HG03103 (cell line): ENCODE measurements at regions not wholly inside any gene's neighbourhood (a gene's known extent, or its start where the extent isn't known, plus 50 kb on each side); places are given as distances from the start of the nearest gene placed in this dataset.
"Not testable (repeated sequence)": the region's sequence is repeated elsewhere in the genome, so short reads cannot be mapped to it uniquely, and the experiment has no call there.

Experiments
- ATAC-seq: cut with Tn5 transposase; IDR thresholded peaks from one replicate; pipeline ENCODE4 v1.9.1; 2021; ENCODE audit warnings: low read depth; ENCODE audit not compliant: unreplicated experiment

DNA sequence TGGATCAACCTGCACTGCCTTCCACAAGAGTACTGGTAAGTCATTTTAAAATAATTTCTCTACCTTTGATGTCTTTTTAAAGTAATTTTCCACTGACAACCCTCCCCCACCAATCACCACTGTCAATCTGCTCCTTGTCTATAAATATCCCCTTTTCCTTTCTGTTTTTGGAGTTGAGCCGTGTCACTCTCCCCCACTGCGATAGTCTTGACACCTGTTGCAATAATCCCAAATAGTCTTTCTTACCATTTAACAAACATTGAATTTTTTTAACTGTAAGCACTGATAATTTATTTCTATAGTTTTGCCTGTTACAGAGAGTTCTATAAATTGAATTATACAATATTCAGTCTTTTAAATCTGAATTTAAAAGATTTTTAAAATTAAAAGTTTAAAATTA is 420.9 kb downstream of the COL11A1 start:
- ATAC-seq = no peak

DNA sequence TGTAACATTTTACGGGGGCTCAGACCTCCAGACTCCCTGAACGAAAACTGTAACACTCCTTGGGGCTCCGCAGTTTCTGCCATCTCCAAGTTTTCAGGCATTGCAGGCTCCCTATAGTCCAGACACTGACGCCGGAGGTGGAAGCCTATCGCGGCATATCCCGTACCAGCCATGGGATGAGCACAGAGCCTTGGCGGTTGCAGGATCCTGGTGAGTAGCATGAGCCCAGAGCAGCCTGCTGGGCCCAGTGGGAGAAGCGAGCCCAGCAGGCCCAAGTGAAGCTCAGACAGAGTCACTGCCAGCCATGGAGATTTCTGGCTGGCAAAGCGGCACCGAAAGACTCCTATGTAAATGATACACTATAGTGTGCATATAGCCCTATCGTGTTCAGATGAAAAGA is 446.8 kb downstream of the COL11A1 start:
- ATAC-seq = no peak

DNA sequence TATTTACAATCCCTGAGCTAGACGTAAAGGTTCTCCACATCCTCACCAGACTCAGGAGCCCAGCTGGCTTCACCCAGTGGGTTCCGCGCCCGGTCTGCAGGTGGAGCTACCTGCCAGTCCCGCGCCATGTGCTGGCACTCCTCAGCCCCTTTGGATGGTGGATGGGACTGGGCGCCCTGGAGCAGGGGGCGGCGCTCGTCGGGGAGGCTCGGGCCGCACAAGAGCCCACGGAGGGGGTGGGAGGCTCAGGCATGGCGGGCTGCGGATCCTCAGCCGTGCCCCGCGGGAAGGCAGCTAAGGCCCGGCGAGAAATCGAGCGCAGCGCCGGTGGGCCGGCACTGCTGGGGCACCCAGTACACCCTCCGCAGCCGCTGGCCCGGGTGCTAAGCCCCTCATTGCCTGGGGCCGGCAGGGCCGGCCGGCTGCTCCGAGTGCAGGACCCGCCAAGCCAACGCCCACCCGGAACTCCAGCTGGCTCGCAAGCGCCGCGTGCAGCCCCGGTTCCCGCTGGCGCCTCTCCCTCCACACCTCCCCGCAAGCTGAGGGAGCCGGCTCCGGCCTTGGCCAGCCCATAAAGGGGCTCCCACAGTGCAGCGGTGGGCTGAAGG is 448.3 kb downstream of the COL11A1 start:
- not testable (repeated sequence) for ATAC-seq

DNA sequence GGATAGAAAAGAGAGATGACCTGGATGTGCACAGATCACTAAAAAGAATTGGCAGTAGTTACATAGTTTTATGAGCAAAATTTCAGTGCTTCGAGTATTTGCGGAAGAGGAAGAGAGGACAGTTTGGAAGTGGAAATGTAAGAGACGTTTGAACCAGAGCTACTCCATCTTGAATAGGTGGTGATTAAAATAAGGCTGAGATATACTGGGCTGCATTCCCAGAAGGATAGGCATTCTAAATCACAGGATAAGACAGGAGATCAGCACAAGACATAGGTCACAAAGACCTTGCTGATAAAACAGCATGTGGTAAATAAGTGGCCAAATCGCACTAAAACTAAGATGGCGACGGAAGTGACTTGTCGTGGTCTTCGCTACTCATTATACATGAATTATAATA is 453.3 kb downstream of the COL11A1 start:
- no peak for ATAC-seq

DNA sequence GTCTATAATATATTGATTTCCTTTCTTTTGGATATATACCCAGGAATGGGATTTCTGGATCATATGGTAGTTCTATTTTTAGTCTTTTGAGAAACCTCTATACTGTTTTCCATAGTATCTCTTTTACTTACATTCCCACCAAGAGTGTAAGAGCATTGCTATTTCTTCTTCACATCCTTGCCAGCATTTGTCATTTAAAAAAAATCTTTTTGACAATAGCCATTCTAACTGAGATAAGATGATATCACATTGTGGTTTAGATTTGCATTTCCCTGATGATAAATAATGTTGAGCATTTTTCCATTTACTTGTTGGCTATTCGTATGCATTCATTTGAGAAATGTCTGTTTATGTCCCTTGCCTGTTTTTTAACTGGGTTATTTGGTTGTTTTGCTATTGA is 467.4 kb downstream of the COL11A1 start:
- no peak for ATAC-seq

DNA sequence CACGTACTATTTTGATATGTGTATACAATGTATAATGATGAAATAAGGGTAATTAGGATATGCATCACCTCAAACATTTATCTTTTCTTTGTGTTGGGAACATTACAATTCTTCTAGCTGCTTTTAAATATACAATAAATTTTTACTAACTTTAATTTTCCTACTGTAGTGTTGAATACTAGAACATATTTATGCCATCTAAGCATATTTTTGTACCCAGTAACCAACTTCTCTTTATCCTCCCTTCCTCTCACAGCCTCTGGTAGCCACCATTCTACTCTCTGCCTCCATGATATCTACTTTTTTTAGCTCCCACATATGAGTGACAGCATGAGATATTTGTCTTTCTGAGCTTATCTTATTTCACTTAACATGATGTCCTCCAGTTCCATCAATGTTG is 468.0 kb downstream of the COL11A1 start:
- ATAC-seq = no peak

DNA sequence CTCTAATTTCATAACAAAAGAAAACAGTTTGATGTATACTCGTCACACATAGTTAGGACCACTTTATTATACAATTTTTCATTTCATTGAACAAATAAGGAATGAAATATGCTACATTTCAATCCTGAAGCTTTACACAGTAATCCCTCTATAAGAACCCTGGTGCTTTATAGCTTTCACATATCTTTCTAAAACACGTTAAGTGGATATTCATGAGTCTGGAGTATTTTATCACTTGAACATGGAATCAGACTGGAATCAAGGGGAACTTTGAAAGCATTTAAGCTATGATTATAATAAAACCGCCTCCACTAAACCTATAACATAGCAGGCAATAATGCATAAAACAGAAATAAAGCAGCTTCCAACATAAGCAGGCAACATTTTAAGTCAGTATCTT is 476.6 kb downstream of the COL11A1 start:
- no peak for ATAC-seq

DNA sequence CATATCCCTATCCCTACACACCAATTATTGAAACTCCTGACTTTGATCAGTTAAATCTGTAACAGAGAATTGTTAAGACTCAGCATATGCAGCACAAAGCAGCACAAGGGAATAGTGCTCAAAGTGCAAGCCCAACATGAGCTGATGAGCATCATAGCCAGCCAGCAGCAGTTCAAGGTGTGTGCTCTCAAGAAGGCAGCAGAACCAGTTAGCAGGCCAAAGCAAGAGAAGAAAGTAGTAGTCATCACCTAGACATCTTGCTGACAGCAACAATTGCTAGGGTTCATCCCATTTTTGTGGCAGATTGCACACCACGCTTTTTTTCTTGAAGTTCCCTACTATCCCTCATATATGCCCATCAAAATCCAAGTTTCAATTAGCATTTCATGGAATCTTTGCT is 478.3 kb downstream of the COL11A1 start:
- ATAC-seq = no peak

DNA sequence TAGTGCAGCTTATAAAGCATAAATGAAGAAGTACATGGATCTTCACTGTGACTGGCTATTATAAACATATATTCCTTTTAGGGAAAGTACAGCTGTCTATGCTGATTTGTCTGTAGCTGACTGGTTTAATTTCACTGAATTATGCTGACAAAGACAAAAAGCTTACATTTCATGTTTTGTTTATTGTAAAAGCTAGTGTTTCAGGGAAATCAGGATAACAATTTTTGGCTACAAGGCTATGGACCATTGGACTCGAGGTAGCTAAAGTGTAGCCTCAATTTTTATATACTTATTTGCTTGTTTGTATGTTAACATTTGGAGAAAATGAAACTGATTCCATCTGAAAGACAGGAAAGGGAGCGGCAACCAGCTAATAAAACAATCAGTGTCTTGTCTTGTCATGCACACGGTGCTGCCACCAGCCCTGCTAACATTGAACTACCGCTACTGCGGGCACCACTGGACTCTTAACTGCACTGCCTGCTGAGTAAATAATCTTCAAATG is 480.2 kb downstream of the COL11A1 start:
- no peak for ATAC-seq

DNA sequence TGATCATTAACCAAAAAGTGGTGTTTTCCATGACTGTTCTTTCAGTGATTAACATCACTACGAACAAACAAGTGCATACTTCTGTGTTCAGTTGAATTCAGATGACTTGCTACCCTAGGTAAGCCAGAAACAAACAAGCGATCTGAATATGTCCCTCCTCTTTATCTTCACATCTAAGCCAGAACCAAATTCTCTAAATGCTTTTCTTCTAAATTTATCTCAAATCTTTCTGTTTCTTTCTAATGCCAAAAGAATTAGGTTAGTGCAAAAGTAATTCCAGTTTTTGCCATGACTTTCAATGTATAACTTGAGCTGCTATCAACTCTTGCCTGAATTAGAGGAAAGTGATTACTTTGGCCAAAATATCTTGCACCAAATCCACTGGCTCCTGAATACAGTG is 481.2 kb downstream of the COL11A1 start:
- ATAC-seq = no peak

DNA sequence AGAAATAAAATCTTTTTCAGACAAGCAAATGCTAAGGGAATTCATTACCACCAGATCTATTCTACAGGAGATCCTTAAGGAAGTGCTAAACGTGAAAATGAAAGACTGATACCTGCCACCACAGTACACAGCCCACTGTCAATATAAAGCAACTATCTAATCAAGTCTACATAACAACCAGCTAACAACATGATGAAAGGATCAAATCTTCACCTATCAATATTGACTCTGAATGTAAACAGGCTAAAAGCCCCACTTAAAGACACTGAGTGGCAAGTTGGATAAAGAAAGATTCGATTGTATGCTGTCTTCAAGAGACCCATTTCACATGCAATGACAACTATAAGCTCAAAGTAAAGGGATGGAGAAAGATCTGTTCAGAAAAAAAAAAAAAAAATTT is 492.4 kb downstream of the COL11A1 start:
- no peak for ATAC-seq

DNA sequence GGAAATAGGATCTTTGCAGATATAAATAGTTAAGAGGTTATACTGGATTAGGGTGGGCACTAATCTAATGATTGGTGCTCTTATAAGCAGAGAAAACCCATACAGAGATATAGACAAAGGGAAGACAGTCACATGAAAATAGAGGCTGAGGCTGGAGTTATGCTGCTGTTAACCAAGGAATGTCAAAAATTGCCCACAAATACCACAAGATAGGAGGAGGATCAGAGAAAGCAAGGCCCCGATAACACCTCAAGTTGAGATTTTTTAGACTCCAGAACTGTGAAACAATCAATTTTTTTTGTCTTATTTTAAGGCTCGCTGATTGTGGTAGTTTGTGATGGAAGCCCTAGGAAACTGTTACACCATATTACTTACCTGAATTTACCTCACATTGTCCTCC is 513.2 kb downstream of the COL11A1 start:
- ATAC-seq = no peak

DNA sequence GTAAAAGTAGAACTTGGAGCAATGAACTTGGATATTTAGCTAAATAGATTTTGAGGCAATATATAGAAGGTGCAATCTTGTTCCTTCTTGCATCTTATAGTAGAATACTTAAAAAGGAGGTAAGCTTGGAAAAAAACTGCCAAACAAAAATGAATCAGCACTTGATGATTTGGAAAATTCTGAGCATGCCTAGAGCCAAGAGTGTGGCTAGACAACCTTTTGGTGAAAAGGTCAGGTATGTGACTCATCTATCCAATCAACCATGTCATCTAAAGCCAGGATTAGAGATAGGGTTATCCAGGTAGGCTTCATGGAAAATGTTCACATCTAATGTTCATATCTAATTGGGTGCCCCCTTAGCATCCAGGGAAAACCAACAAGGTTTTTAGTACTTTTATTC is 515.0 kb downstream of the COL11A1 start:
- ATAC-seq = no peak

DNA sequence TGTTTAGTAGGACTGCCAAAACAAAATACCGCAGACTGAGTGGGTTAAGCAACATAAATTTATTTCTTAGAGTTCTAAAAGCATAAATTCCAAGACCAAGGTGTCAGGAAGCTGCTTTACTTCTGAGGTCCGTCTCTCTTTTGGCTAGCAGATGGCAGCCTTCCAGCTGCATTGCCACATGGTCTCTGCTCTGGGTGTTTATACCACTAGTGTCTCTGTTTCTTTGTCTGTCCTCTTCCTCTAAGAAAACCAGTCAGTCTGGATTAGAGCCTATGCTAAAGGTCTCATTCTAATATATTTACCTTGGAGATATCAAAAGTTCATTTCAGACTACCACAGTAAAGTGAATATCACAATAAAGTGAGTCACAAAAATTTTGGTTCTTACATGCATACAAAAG is 519.8 kb downstream of the COL11A1 start:
- no peak for ATAC-seq

DNA sequence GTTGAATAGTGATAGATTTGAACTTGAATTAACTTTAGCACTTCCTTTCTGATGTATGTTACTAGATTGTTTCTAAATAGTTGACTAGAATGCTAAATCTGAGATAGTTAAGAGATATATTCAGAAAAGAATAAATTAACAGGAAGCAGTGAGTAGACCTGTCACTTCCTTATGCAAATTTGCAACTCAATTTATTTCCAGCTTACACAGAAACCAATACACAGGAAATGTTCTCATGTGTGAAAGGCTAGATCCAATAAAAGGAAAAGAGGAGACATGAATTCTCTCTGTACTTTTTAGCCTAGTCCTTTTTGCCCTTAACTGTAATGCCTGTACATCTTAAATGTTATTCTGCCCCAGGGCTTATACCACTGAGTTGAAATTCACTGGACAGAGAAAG is 522.3 kb downstream of the COL11A1 start:
- ATAC-seq = no peak

DNA sequence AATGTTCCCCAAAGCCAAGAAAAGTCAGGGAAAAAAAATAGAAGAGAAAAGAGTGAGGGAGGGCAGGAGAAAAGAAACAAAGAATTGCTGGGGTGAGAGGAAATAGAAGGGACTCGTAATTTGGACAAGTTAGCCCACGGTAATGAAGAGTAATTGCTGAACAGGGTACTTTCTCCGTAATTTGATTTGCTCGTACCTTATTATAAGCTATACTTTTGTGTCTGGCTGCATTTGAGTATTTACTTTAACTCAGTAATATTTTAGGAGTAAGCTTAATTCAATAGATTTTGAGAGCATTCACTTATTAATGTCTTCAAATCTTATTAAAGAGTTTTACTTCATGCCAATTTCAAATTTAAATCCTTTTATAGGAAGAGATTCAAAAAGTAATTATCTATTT is 527.5 kb downstream of the COL11A1 start:
- ATAC-seq = no peak

DNA sequence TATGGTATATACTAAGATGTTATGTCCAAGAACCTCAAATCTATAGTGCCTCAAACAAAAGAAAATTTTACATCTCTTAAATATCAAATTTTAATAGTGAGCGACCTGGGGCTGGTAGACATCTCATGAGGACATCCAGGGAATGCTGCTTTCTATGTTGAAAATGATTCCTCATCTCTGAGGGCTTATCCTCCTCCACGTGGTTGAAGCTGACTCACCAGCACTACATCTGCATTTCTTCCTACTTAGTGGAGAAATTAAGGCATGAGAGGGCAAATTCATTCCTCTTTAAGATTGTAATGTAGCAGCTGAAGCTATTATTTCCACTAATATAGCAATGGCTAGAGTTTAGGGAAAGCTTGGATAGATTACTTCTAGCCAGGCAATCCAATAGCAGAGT is 529.5 kb downstream of the COL11A1 start:
- ATAC-seq = no peak

DNA sequence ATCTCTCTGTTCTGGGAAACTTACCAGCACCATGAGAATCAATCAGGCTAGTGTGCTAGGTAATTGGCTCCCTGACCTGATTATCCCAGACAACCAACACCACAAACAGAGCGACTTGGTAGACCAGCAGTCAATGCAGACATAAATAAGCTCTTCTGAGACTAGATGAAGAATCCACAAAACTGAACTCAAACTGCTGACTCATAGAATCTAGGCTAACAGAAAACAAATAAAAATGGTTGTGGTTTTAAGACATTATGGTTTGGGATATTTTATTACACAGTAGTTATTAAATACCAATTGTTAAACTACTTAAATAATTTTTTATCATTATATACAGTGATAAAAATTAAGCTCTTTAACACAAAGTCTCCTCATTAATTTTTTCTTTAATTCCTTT is 535.7 kb downstream of the COL11A1 start:
- no peak for ATAC-seq

DNA sequence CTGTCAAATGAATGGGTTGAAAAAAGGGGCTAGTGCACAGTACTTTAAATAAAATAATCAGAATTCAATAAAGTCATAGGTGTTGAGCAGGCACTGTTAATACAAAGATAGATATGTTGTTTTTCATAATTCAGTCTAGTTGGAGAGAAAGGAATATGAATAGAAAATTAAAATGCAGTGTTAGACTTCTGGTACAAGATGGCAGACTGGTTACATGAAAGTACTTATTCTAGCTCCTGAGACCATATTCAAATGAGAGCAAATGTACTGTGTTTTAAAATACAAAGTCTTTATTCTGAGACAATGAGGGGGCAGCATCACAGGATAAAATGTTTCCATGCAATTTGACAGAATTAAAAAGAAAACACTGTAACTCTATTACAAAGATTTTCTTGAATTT is 542.1 kb downstream of the COL11A1 start:
- no peak for ATAC-seq

DNA sequence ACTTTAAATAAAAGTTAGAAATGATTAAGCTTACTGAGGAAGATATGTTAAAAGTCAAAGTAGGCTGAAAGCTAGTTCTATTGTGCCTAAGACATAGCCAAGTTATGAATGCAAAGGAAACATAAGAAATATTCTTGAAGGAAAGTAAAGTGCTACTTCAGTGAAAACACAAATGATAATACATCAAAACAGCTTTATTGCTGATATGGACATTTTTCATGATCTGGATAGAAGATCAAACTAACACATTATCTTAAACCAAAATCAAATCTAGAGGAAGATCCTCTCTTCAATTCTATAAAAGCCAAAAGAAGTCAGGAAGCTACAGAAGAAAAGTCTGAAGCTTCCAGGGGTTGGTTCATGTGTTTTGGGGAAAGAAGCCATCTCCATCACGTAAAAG is 545.9 kb downstream of the COL11A1 start:
- ATAC-seq = no peak

DNA sequence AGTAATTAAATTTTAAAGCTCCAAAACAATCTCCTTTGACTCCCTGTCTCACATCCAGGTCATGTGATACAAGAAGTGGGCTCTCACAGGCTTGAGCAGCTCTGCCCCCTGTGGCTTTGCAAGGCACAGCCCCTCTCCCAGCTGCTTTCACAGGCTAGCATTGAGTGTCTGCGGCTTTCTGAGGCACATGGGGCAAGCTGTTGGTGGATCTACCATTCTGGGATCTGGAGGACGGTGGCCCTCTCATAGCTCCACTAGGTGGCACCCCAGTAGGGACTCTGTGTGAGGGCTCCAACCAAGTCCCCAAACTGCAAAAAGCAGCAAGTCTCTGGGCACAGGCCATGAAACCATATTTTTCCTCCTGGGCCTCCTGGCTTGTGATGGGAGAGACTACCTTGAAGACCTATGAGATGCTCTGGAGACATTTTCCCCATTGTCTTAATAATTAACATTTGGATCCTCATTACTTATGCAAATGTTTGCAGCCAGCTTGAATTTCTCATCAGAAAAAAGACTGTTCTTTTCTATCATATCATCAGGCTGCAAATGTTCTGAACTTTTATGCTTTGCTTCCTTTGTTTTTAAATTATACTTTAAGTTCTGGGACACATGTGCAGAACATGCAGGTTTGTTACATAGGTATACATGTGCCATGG is 554.1 kb upstream of the OLFM3 start:
- ATAC-seq = no peak

DNA sequence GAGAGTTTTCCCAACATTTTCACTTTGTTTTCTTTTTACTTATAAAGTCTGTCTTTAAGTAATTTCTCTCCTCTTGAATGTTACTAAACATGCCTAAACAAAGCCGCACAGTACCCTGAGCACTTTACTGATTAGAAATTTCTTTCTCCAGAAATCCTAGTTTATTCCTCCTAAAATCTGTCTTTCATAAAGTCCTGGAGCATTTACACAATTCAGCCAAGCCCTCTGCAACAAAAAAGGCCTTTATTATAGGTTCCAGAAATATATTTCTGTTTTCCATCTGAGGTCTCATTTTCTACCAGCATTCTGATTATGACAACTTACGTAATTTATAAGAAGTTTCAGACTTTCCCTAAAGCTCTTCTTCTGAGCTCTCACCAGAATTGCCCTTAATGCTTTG is 549.5 kb upstream of the OLFM3 start:
- no peak for ATAC-seq
